H1 (cell line): ENCODE measurements at regions not wholly inside any gene's neighbourhood (a gene's known extent, or its start where the extent isn't known, plus 50 kb on each side); places are given as distances from the start of the nearest gene placed in this dataset.

Source experiments
- CTCF ChIA-PET: fragments of 300-600 bp; sonication (Branson Sonifier 250); formaldehyde crosslinking; loops from one replicate; lab custom pipeline; 2021; ENCODE audit not compliant: partially characterized antibody; lab: Charles Lee
- POLR2A ChIA-PET: fragments of 300-600 bp; sonication (Branson Sonifier 250); formaldehyde crosslinking; loops from one replicate; lab custom pipeline; 2021; ENCODE audit warnings: inconsistent platforms; ENCODE audit not compliant: partially characterized antibody; lab: Charles Lee
- DNase-seq, 2 experiments: peaks; one replicate each; pipeline versions ENCODE4 v3.0.0 to v3.0.0-alpha.2; 2010 to 2022; ENCODE audit warnings: low spot score in 2 of 2, low read depth in 1 of 2, mixed read lengths in 1 of 2
- FAIRE-seq: peaks from 2 replicates; lab custom pipeline; 2011; peaks lifted over from hg19 to GRCh38; lab: Jason Lieb, UNC
- H2AFZ ChIP-seq: 2 replicates; pipeline ENCODE4 v1.8.1; 2012; ENCODE audit warnings: low read length, inconsistent platforms
- H2AK5ac ChIP-seq: 2 replicates; pipeline ENCODE4 v1.6.1; 2013; ENCODE audit warnings: low read depth, low read length
- H2BK120ac ChIP-seq: replicated peaks from 2 replicates; pipeline ENCODE3; 2013; ENCODE audit warnings: low read depth, low read length, inconsistent platforms
- H2BK12ac ChIP-seq: 2 replicates; pipeline ENCODE4 v1.6.1; 2013; ENCODE audit warnings: low read depth, low read length
- H2BK15ac ChIP-seq: 2 replicates; pipeline ENCODE4 v1.6.1; 2013; ENCODE audit warnings: low read length
- H2BK20ac ChIP-seq: 2 replicates; pipeline ENCODE4 v1.6.1; 2013; ENCODE audit warnings: low read length
- H2BK5ac ChIP-seq: 2 replicates; pipeline ENCODE4 v1.6.1; 2013; ENCODE audit warnings: low read depth, low read length
- H3K14ac ChIP-seq: 2 replicates; pipeline ENCODE4 v1.6.1; 2013; ENCODE audit warnings: inconsistent platforms; ENCODE audit not compliant: insufficient read length
- H3K18ac ChIP-seq: 2 replicates; pipeline ENCODE4 v1.6.1; 2013; ENCODE audit warnings: low read length; ENCODE audit errors: extremely low read depth
- H3K23ac ChIP-seq: 2 replicates; pipeline ENCODE4 v1.6.1; 2013; ENCODE audit warnings: inconsistent platforms; ENCODE audit not compliant: insufficient read length
- H3K23me2 ChIP-seq: 2 replicates; pipeline ENCODE4 v1.6.1; 2013; ENCODE audit warnings: low read depth, low read length
- H3K27ac ChIP-seq: 2 replicates; pipeline ENCODE4 v1.6.1; 2011; ENCODE audit warnings: low read depth, low read length, inconsistent platforms
- H3K27me3 ChIP-seq, 4 experiments: replicated peaks in 1 of 4; 1 replicate in 1 of 4; 2 replicates in 3 of 4; pipeline versions ENCODE4 v1.6.1 to v1.8.1; 2011 to 2013; ENCODE audit warnings: low read length in 3 of 4, mild to moderate bottlenecking in 3 of 4, inconsistent platforms in 2 of 4, mixed read lengths in 2 of 4, moderate library complexity in 1 of 4; ENCODE audit not compliant: control insufficient read depth in 3 of 4, insufficient read depth in 3 of 4; ENCODE audit errors: extremely low read depth in 1 of 4
- H3K36me3 ChIP-seq, 4 experiments: 2 replicates each; pipeline versions ENCODE4 v1.6.1 to v1.8.1; 2011 to 2013; ENCODE audit warnings: mild to moderate bottlenecking in 4 of 4, low read length in 3 of 4, moderate library complexity in 2 of 4, control low read depth in 1 of 4, inconsistent platforms in 1 of 4; ENCODE audit not compliant: insufficient read depth in 4 of 4, control insufficient read depth in 2 of 4
- H3K4ac ChIP-seq: replicated peaks from 2 replicates; pipeline ENCODE3; 2013; ENCODE audit warnings: low read length, low read depth, mixed read lengths, inconsistent platforms; ENCODE audit not compliant: insufficient read length
- H3K4me1 ChIP-seq, 4 experiments: replicated peaks in 1 of 4; 1 replicate in 1 of 4; 2 replicates in 3 of 4; pipeline versions ENCODE4 v1.6.1 to v1.8.1; 2011 to 2013; ENCODE audit warnings: low read length in 3 of 4, inconsistent platforms in 2 of 4, mixed read lengths in 1 of 4; ENCODE audit not compliant: insufficient read depth in 4 of 4, control insufficient read depth in 3 of 4
- H3K4me2 ChIP-seq, 2 experiments: 2 replicates each; pipeline versions ENCODE4 v1.6.1 to v1.8.1; 2011 to 2013; ENCODE audit warnings: low read depth in 2 of 2, low read length in 2 of 2, control low read depth in 1 of 2, inconsistent platforms in 1 of 2, mild to moderate bottlenecking in 1 of 2; ENCODE audit not compliant: insufficient read depth in 1 of 2
- H3K4me3 ChIP-seq, 4 experiments: fragments of 200-600, 300-600 bp in 1 of 4; sonication (generic), shearing (Covaris generic), sonication (Bioruptor Twin) in 1 of 4; 2 replicates each; pipeline versions ENCODE4 v1.5.1 to v1.8.1; 2011 to 2016; ENCODE audit warnings: low read length in 4 of 4, low read depth in 3 of 4, control low read depth in 2 of 4, inconsistent platforms in 2 of 4, mild to moderate bottlenecking in 2 of 4, mixed read lengths in 1 of 4, moderate library complexity in 1 of 4; ENCODE audit not compliant: insufficient read depth in 2 of 4; ENCODE audit errors: extremely low read depth in 1 of 4
- H3K56ac ChIP-seq: replicated peaks from 2 replicates; pipeline ENCODE3; 2013; ENCODE audit warnings: low read depth, mild to moderate bottlenecking, mixed read lengths, low read length, inconsistent platforms; ENCODE audit not compliant: insufficient read length
- H3K79me1 ChIP-seq: 2 replicates; pipeline ENCODE4 v1.6.1; 2013; ENCODE audit warnings: low read depth, low read length, control low read depth
- H3K79me2 ChIP-seq, 2 experiments: 2 replicates each; pipeline versions ENCODE4 v1.6.1 to v1.8.1; 2012 to 2013; ENCODE audit warnings: low read length in 2 of 2, mild to moderate bottlenecking in 2 of 2, inconsistent platforms in 1 of 2; ENCODE audit not compliant: insufficient read depth in 2 of 2, control insufficient read depth in 1 of 2
- H3K9ac ChIP-seq, 4 experiments: replicated peaks in 1 of 4; 1 replicate in 1 of 4; 2 replicates in 3 of 4; pipeline versions ENCODE4 v1.6.1 to v1.8.1; 2011 to 2013; ENCODE audit warnings: low read depth in 3 of 4, low read length in 3 of 4, control low read depth in 2 of 4, mild to moderate bottlenecking in 2 of 4, moderate library complexity in 2 of 4, inconsistent platforms in 1 of 4; ENCODE audit errors: extremely low read depth in 1 of 4
- H3K9me3 ChIP-seq, 2 experiments: 2 replicates each; pipeline versions ENCODE4 v1.6.1 to v1.8.1; 2012 to 2013; ENCODE audit warnings: mild to moderate bottlenecking in 2 of 2, moderate library complexity in 2 of 2, control low read depth in 1 of 2, inconsistent platforms in 1 of 2, low read depth in 1 of 2, low read length in 1 of 2, mixed read lengths in 1 of 2; ENCODE audit not compliant: insufficient read depth in 2 of 2
- H4K20me1 ChIP-seq, 2 experiments: replicated peaks in 1 of 2; 2 replicates each; pipeline versions ENCODE3 to v1.8.1; 2011 to 2013; ENCODE audit warnings: inconsistent platforms in 2 of 2, low read length in 2 of 2, mild to moderate bottlenecking in 1 of 2; ENCODE audit not compliant: insufficient read depth in 2 of 2, control insufficient read depth in 1 of 2
- H4K5ac ChIP-seq: 2 replicates; pipeline ENCODE4 v1.6.1; 2013; ENCODE audit warnings: low read length, low read depth, mixed read lengths, inconsistent platforms; ENCODE audit not compliant: insufficient read length
- H4K8ac ChIP-seq: 2 replicates; pipeline ENCODE4 v1.8.0; 2013; ENCODE audit warnings: mild to moderate bottlenecking, moderate library complexity, low read length, inconsistent platforms; ENCODE audit not compliant: insufficient read depth; ENCODE audit errors: extremely low read depth
- H4K91ac ChIP-seq: replicated peaks from 2 replicates; pipeline ENCODE3; 2013; ENCODE audit warnings: low read length, mixed read lengths, inconsistent platforms; ENCODE audit not compliant: insufficient read length
- CHD2 ChIP-seq: IDR thresholded peaks from 2 replicates; pipeline ENCODE4 v1.6.1; 2012; ENCODE audit warnings: low read length, improper control_type of control experiment
- CTCF ChIP-seq, 3 experiments: IDR thresholded peaks; 1 replicate in 2 of 3; 2 replicates in 1 of 3; pipeline versions ENCODE4 v1.5.1 to v1.6.1; 2011; ENCODE audit warnings: low read length in 3 of 3, mild to moderate bottlenecking in 3 of 3, inconsistent platforms in 2 of 3, low read depth in 1 of 3, moderate library complexity in 1 of 3; ENCODE audit not compliant: insufficient read depth in 1 of 3; ENCODE audit errors: control extremely low read depth in 1 of 3
- EGR1 ChIP-seq: IDR thresholded peaks from 2 replicates; pipeline ENCODE4 v1.6.1; 2011; ENCODE audit warnings: low read depth, low read length, borderline replicate concordance
- EP300 ChIP-seq, 2 experiments: IDR thresholded peaks; 1 replicate in 1 of 2; 2 replicates in 1 of 2; pipeline ENCODE4 v1.6.1; 2011 to 2012; ENCODE audit warnings: low read depth in 2 of 2, low read length in 2 of 2, mild to moderate bottlenecking in 2 of 2, borderline replicate concordance in 1 of 2, inconsistent platforms in 1 of 2, moderate library complexity in 1 of 2
- FOSL1 ChIP-seq: IDR thresholded peaks from 2 replicates; pipeline ENCODE4 v1.6.1; 2011; ENCODE audit warnings: mild to moderate bottlenecking, low read depth, low read length, moderate library complexity; ENCODE audit not compliant: insufficient read depth
- RAD21 ChIP-seq, 2 experiments: IDR thresholded peaks in 1 of 2; conservative IDR thresholded peaks in 1 of 2; 2 replicates each; pipeline ENCODE4 v1.6.1; 2011; ENCODE audit warnings: low read depth in 2 of 2, low read length in 2 of 2, improper control_type of control experiment in 1 of 2, inconsistent platforms in 1 of 2, mild to moderate bottlenecking in 1 of 2, moderate library complexity in 1 of 2
- SP4 ChIP-seq: IDR thresholded peaks from 2 replicates; pipeline ENCODE4 v1.6.1; 2012; ENCODE audit warnings: low read length, inconsistent platforms
- WGBS, 2 experiments: shearing (Covaris generic) in 1 of 2; methylation state at CpG; one replicate each; pipeline versions ENCODE4 v1.1.6 to v1.1.7; 2013 to 2015; ENCODE audit warnings: low lambda C conversion rate in 2 of 2, mixed read lengths in 2 of 2, inconsistent platforms in 1 of 2, low coverage in 1 of 2, missing lambda C conversion rate in 1 of 2; ENCODE audit not compliant: insufficient replicate concordance in 2 of 2, insufficient coverage in 1 of 2, insufficient read length in 1 of 2; ENCODE audit errors: extremely low coverage in 1 of 2, missing lambda C conversion rate in 1 of 2; 5-methylcytosine and 5-hydroxymethylcytosine counted together

- H3K79me1 ChIP-seq, result no peaks in the 10 kb centered on the region
- 0 out of 2 replicates have a peak overlapping the region, but pooled peaks have one; percentile 76 for H2AFZ ChIP-seq
- no peaks in the 10 kb centered on the region for H3K23me2 ChIP-seq
- ChIA-PET CTCF (interaction anchor here (0.6 to 1.8 kb wide), 13 partner anchors 10 to 930 kb away, joined by 3 to 8 read pairs (median 4); no protein-coding TSS in a partner anchor), POLR2A (no interaction called here)
- H3K56ac ChIP-seq, result no peak overlapping the region
- WGBS, 2 experiments, result 41% methylated on average over 6 of the region's 6 CpGs; no CpG with 5 or more reads in 1 of the 2 experiments
- H4K8ac ChIP-seq, result no peak overlapping the region
- H2BK20ac ChIP-seq, result no peak overlapping the region
- H2AK5ac ChIP-seq, result no peak overlapping the region
- no peak overlapping the region for H3K23ac ChIP-seq
- no peak overlapping the region for H2BK12ac ChIP-seq
- no peak overlapping the region for H3K27ac ChIP-seq
- peak; percentile 77 for FAIRE-seq
- H4K20me1 ChIP-seq, result no peaks in the 10 kb centered on the region
- no peak overlapping the region for H3K4me3 ChIP-seq
- no peak for DNase-seq
- no peak overlapping the region for H2BK5ac ChIP-seq
- no peak overlapping the region for H4K91ac ChIP-seq
- no peaks in the 10 kb centered on the region for H3K36me3 ChIP-seq
- H3K4me2 ChIP-seq, result no peak overlapping the region
- H2BK120ac ChIP-seq, result no peak overlapping the region
- no peak overlapping the region for H3K18ac ChIP-seq
- H3K9ac ChIP-seq, result no peak overlapping the region
- no peak overlapping the region for H4K5ac ChIP-seq
- H3K14ac ChIP-seq, result no peak overlapping the region
- no peaks in the 10 kb centered on the region for H3K79me2 ChIP-seq
- H3K27me3 ChIP-seq, result no peaks in the 10 kb centered on the region
- no peak overlapping the region for H2BK15ac ChIP-seq
- H3K4me1 ChIP-seq, result no peaks in the 10 kb centered on the region
- H3K4ac ChIP-seq, result no peak overlapping the region
- TF ChIP-seq FOSL1 (no peak), CHD2 (no peak), RAD21 (IDR thresholded peaks at IDR 0.05 in 1 of 2, conservative IDR thresholded peaks at IDR 0.05 in 1 of 2; ENCODE audit: low read depth in 2 of 2, low read length in 2 of 2) (peak in 1 of 2 experiments; percentile 51; a peak in 3 of 4 replicates), EP300 (IDR thresholded peaks at IDR 0.05; ENCODE audit: borderline replicate concordance in 1 of 2, low read depth in 2 of 2, low read length in 2 of 2) (no peak), SP4 (no peak), EGR1 (no peak), CTCF (IDR thresholded peaks at IDR 0.05; ENCODE audit: control extremely low read depth in 1 of 3, insufficient read depth in 1 of 3, low read depth in 1 of 3, low read length in 3 of 3) (peak in 2 of 3 experiments; percentile 28 to 51; a peak in 2 of 4 replicates)
- no peaks in the 10 kb centered on the region for H3K9me3 ChIP-seq
These were observed 146.5 kb downstream of the SPANXN1 start for GRCh38 chrX:145393702-145394235.
